Neural crest cell (in vitro differentiated cells): ENCODE measurements at regions not wholly inside any gene's neighbourhood (a gene's known extent, or its start where the extent isn't known, plus 50 kb on each side); places are given as distances from the start of the nearest gene placed in this dataset.

Experiments used
- DNase-seq: peaks from one replicate; pipeline ENCODE4 v3.0.0; 2021; ENCODE audit warnings: low read depth, mixed read lengths, low spot score
- H3K27ac Mint-ChIP-seq: one replicate; pipeline ENCODE4 v1.8.0; 2021; ENCODE audit warnings: mild to moderate bottlenecking, mixed read lengths; ENCODE audit not compliant: unreplicated experiment
- H3K27me3 Mint-ChIP-seq: 2 replicates; pipeline ENCODE4 v1.8.0; 2021; ENCODE audit warnings: low read depth, mild to moderate bottlenecking, mixed read lengths
- H3K36me3 Mint-ChIP-seq: 2 replicates; pipeline ENCODE4 v1.8.0; 2021; ENCODE audit warnings: low read depth, mild to moderate bottlenecking, mixed read lengths
- H3K4me1 Mint-ChIP-seq: 2 replicates; pipeline ENCODE4 v1.8.0; 2021; ENCODE audit warnings: mixed read lengths
- H3K4me3 Mint-ChIP-seq: one replicate; pipeline ENCODE4 v1.8.0; 2021; ENCODE audit warnings: mild to moderate bottlenecking, mixed read lengths
- H3K9me3 Mint-ChIP-seq: 2 replicates; pipeline ENCODE4 v1.8.0; 2021; ENCODE audit warnings: mixed read lengths
- CTCF ChIP-seq: fragments of 200-600 bp; sonication (generic); conservative IDR thresholded peaks from 2 replicates; pipeline ENCODE4 v1.5.0; 2021; ENCODE audit warnings: antibody characterized with exemption, mild to moderate bottlenecking

- no peak for TF ChIP-seq CTCF
- H3K4me3 Mint-ChIP-seq, result no peak overlapping the region
- H3K27ac Mint-ChIP-seq, result no peak overlapping the region
- peaks cover 3% of the 10 kb centered on the region for H3K9me3 Mint-ChIP-seq
- H3K36me3 Mint-ChIP-seq, result no peaks in the 10 kb centered on the region
- H3K27me3 Mint-ChIP-seq, result no peaks in the 10 kb centered on the region
- no peak for DNase-seq
- H3K4me1 Mint-ChIP-seq, result no peaks in the 10 kb centered on the region
Measured at GRCh38 chr4:32506067-32506466, 1785.9 kb downstream of the PCDH7 start.

- H3K27ac Mint-ChIP-seq, result peak overlapping the region; percentile 19
- H3K4me3 Mint-ChIP-seq, result no peak overlapping the region
- H3K36me3 Mint-ChIP-seq, result no peaks in the 10 kb centered on the region
- no peak for TF ChIP-seq CTCF
- no peaks in the 10 kb centered on the region for H3K9me3 Mint-ChIP-seq
- no peaks in the 10 kb centered on the region for H3K27me3 Mint-ChIP-seq
- DNase-seq, result no peak
- no peaks in the 10 kb centered on the region for H3K4me1 Mint-ChIP-seq
Measured at GRCh38 chr4:32519060-32519459, 1798.9 kb downstream of the PCDH7 start.

GRCh38 chr4:32525420-32525819 is 1805.3 kb downstream of the PCDH7 start:
- Mint-ChIP-seq H3K27ac (no peak overlapping the region), H3K9me3 (no peaks in the 10 kb centered on the region), H3K27me3 (no peaks in the 10 kb centered on the region), H3K4me1 (no peaks in the 10 kb centered on the region), H3K4me3 (no peak overlapping the region), H3K36me3 (no peaks in the 10 kb centered on the region)
- no peak for TF ChIP-seq CTCF
- DNase-seq, result no peak

- Mint-ChIP-seq H3K4me3 (no peak overlapping the region), H3K27me3 (no peaks in the 10 kb centered on the region), H3K27ac (no peak overlapping the region), H3K4me1 (no peaks in the 10 kb centered on the region), H3K9me3 (no peaks in the 10 kb centered on the region), H3K36me3 (no peaks in the 10 kb centered on the region)
- no peak for DNase-seq
- no peak for TF ChIP-seq CTCF
Measured at GRCh38 chr4:32544846-32545245, 1824.7 kb downstream of the PCDH7 start.

- Mint-ChIP-seq H3K27me3 (no peaks in the 10 kb centered on the region), H3K4me1 (no peaks in the 10 kb centered on the region), H3K4me3 (no peak overlapping the region)
Measured at GRCh38 chr4:32551943-32552342, 1831.8 kb downstream of the PCDH7 start.

More at GRCh38 chr4:32551943-32552342, 1831.8 kb downstream of the PCDH7 start:
- Mint-ChIP-seq H3K27ac (no peak overlapping the region), H3K36me3 (no peaks in the 10 kb centered on the region), H3K9me3 (no peaks in the 10 kb centered on the region)
- no peak for TF ChIP-seq CTCF
- DNase-seq, result no peak
